K562 (cell line): ENCODE measurements at regions not wholly inside any gene's neighbourhood (a gene's known extent, or its start where the extent isn't known, plus 50 kb on each side); places are given as distances from the start of the nearest gene placed in this dataset.

ENCODE experiments used
- CTCF ChIP-seq, 3 experiments: IDR thresholded peaks in 2 of 3; conservative IDR thresholded peaks in 1 of 3; 2 replicates each; pipeline ENCODE4 v1.5.1; 2011 to 2012; ENCODE audit warnings: low read length in 3 of 3, mild to moderate bottlenecking in 3 of 3, control low read depth in 2 of 3, improper control_type of control experiment in 1 of 3, inconsistent platforms in 1 of 3, low read depth in 1 of 3, mixed read lengths in 1 of 3, moderate library complexity in 1 of 3; ENCODE audit not compliant: insufficient read depth in 2 of 3
- EP300 ChIP-seq: IDR thresholded peaks from 2 replicates; pipeline ENCODE4 v1.6.1; 2012; ENCODE audit warnings: low read length, improper control_type of control experiment
- NR1H2 ChIP-seq: sonication (generic); formaldehyde crosslinking; IDR thresholded peaks from 2 replicates; pipeline ENCODE4 v1.4.0; 2020; ENCODE audit warnings: mild to moderate bottlenecking, missing genetic modification reagents
- TRIM24 ChIP-seq, 2 experiments: fragments of 450-650 bp; IDR thresholded peaks; 2 replicates each; pipeline ENCODE4 v1.6.1; 2016
- ZNF143 ChIP-seq: sonication (generic); formaldehyde crosslinking; IDR thresholded peaks from 2 replicates; pipeline ENCODE4 v1.9.0; 2022; ENCODE audit warnings: mild to moderate bottlenecking, missing genetic modification reagents
- ZNF217 ChIP-seq: sonication (generic); formaldehyde crosslinking; IDR thresholded peaks from 2 replicates; pipeline ENCODE4 v1.8.0; 2022; ENCODE audit warnings: mild to moderate bottlenecking, missing genetic modification reagents

DNA sequence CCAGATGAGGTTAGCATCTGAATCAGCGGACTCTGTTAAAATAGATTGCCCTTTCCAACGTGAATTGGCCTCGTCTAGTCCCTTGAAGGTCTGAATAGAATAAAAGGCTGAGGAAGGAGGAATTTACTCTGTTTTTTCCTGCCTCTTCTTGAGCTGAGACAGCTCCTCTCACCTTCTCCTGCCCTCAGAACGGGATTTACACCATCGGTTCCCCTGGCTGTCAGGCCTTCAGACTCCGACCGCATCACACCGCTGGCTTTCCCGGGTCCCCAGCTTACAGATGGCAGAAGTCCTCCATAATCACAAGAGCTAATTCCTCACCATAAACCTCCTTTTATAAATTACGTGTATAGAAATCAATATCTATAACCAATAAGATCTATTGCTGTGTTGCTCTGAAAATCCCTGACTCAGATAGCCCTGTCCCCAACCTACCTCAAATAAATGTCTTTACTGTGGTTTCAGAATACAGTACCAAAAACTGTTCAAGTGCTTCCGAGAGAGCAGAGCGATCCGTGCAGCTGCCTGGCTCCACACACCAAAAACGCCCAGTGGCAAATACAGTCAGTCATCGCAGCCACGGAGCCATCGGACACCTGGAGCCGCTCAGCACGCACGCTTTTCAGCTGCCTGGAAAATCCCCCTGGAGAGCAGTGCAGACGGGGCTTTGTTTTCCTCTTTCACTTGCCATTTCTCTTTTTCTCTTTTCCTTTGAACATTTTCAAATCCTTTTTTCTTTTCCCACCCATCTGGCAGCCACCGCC is 196.9 kb downstream of the NRP2 start:
- TF ChIP-seq EP300 (no peak), NR1H2 (CRISPR knock-in tag) (no peak), TRIM24 (IDR thresholded peaks at IDR 0.05) (no peak), ZNF143 (CRISPR knock-in tag) (no peak), CTCF (IDR thresholded peaks at IDR 0.05 in 2 of 3, conservative IDR thresholded peaks at IDR 0.05 in 1 of 3; ENCODE audit: insufficient read depth in 2 of 3, low read depth in 1 of 3, low read length in 3 of 3) (no peak), ZNF217 (CRISPR knock-in tag) (no peak)
